NT2/D1 (cell line): ENCODE measurements at regions not wholly inside any gene's neighbourhood (a gene's known extent, or its start where the extent isn't known, plus 50 kb on each side); places are given as distances from the start of the nearest gene placed in this dataset.

Experiments used
- SUZ12 ChIP-seq: IDR thresholded peaks from 2 replicates; pipeline ENCODE4 v1.6.1; 2011; ENCODE audit not compliant: insufficient read length, insufficient read depth; ENCODE audit errors: extremely low read depth
- YY1 ChIP-seq: IDR thresholded peaks from 2 replicates; pipeline ENCODE4 v1.6.1; 2011; ENCODE audit not compliant: insufficient read length, insufficient read depth
- ZNF274 ChIP-seq: IDR thresholded peaks from 2 replicates; pipeline ENCODE4 v1.6.1; 2011; ENCODE audit warnings: mild to moderate bottlenecking, low read depth, low read length

- TF ChIP-seq YY1 (no peak), ZNF274 (no peak), SUZ12 (no peak)
These were observed 184.3 kb upstream of the MBL2 start for GRCh38 chr10:52956861-52957260.
